ENCODE measurements at regions not wholly inside any gene's neighbourhood (a gene's known extent, or its start where the extent isn't known, plus 50 kb on each side); places are given as distances from the start of the nearest gene placed in this dataset.

DNA sequence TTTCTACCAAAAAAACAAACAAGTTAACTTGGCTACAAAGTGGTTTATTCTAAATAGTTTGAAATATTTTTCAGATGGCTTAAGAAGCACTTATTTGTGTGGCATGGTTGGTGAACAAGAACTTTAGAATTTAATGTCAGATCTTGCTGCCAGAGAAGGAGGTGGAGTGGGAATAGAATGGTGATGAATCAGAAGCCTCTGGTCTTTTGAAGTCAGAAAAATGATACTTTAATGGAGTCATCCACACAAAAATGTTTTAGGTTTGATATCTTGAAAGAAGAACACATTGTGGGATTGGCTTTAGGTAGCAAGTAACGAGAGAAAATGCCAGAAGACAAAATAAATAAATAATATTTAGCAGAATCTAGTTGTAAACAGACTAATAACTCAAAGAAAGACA lies 243.1 kb upstream of the FANCL start:
- TF ChIP-seq CTCF (IDR thresholded peaks at IDR 0.05; ENCODE audit: low read depth, low read length): no peak
- Histone ChIP-seq H3K36me3 (no peaks in the 10 kb centered on the region), H3K9me3 (ENCODE audit: low read depth) (no peaks in the 10 kb centered on the region), H3K27ac (no peak overlapping the region), H3K27me3 (no peaks in the 10 kb centered on the region), H3K4me3 (no peak overlapping the region), H3K4me1 (ENCODE audit: low read depth) (no peaks in the 10 kb centered on the region)
- no peak for DNase-seq (ENCODE audit: low read depth in 1 of 2, low spot score in 1 of 2)

DNA sequence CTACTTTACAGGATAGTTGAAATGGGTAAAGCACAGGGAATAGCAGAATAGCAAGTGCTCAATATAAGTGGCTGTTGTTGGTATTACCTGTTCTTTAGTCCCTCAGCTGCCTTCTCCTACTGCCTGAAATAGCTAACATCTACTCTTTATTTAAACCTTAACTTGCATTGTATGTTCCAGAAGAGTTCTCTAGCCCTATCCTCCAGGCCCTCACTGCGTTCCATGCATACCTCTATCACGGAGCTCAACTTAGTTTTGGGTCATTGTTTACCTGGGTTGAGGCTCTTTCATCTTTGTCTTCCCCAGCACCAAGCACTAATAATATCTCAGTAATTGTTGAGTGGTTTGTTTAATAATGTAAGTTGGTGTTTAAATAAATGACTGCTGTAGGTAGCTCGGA lies 242.2 kb upstream of the FANCL start:
- no peak overlapping the region for H3K4me3 ChIP-seq
- DNase-seq (ENCODE audit: low read depth in 1 of 2, low spot score in 1 of 2): no peak
- H3K27me3 ChIP-seq: no peaks in the 10 kb centered on the region
- no peaks in the 10 kb centered on the region for H3K36me3 ChIP-seq
- H3K27ac ChIP-seq: no peak overlapping the region
- no peaks in the 10 kb centered on the region for H3K4me1 ChIP-seq (ENCODE audit: low read depth)
- H3K9me3 ChIP-seq (ENCODE audit: low read depth): no peaks in the 10 kb centered on the region
- no peak for TF ChIP-seq CTCF (IDR thresholded peaks at IDR 0.05; ENCODE audit: low read depth, low read length)

DNA sequence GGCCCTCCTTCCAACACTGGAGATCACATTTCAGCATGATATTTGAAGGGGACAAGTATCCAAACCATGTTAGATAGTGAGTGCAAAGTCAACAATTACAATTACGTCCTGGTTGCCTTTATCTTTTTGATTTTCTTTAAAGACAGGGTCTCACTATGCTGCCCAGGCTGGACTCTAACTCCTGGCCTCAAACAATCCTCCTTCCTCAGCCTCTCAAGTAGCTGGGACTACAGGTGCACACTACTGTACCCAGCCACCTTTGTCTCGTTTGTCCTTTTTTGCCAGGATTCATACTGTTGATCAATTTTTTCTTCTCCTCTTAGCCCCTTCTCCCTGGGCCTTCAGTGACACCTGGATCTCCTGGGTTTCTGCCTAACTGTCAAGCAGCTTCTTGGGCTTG lies 240.5 kb upstream of the FANCL start:
- Histone ChIP-seq H3K4me3 (no peak overlapping the region), H3K4me1 (ENCODE audit: low read depth) (no peaks in the 10 kb centered on the region), H3K9me3 (ENCODE audit: low read depth) (no peaks in the 10 kb centered on the region), H3K27ac (no peak overlapping the region), H3K27me3 (no peaks in the 10 kb centered on the region), H3K36me3 (no peaks in the 10 kb centered on the region)
- no peak for DNase-seq (ENCODE audit: low read depth in 1 of 2, low spot score in 1 of 2)
- no peak for TF ChIP-seq CTCF (IDR thresholded peaks at IDR 0.05; ENCODE audit: low read depth, low read length)

DNA sequence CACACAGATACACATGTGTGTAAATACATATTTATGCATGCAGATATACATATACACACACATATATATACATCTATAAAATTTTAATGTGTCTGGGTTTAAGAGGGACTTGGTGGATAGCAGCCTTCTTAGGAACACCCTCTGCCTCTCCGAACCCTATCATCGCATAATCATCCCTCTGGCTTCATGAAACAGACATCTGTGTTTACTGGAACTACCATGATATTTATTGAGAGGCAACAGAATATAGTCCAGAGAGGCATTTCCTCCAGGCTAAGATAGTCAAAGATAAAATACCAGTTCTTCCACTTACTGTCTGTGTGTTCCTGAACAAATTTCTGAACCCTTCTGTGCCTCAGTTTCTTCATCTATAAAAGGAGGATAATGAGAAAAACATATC lies 239.0 kb upstream of the FANCL start:
- no peak for DNase-seq (ENCODE audit: low read depth in 1 of 2, low spot score in 1 of 2)
- Histone ChIP-seq H3K27me3 (no peaks in the 10 kb centered on the region), H3K4me3 (no peak overlapping the region), H3K9me3 (ENCODE audit: low read depth) (no peaks in the 10 kb centered on the region), H3K36me3 (no peaks in the 10 kb centered on the region), H3K4me1 (ENCODE audit: low read depth) (no peaks in the 10 kb centered on the region), H3K27ac (no peak overlapping the region)
- TF ChIP-seq CTCF (IDR thresholded peaks at IDR 0.05; ENCODE audit: low read depth, low read length): no peak

GRCh38 chr2:58479535-58480140 lies 238.5 kb upstream of the FANCL start:
- no peak for DNase-seq (ENCODE audit: low read depth in 1 of 2, low spot score in 1 of 2)
- TF ChIP-seq CTCF (IDR thresholded peaks at IDR 0.05; ENCODE audit: low read depth, low read length): no peak
- no peak overlapping the region for H3K4me3 ChIP-seq
- H3K4me1 ChIP-seq (ENCODE audit: low read depth): no peaks in the 10 kb centered on the region
- H3K9me3 ChIP-seq (ENCODE audit: low read depth): no peaks in the 10 kb centered on the region
- no peak overlapping the region for H3K27ac ChIP-seq
- no peaks in the 10 kb centered on the region for H3K36me3 ChIP-seq
- H3K27me3 ChIP-seq: no peaks in the 10 kb centered on the region

- DNase-seq (ENCODE audit: low read depth in 1 of 2, low spot score in 1 of 2): no peak
- no peaks in the 10 kb centered on the region for H3K4me1 ChIP-seq (ENCODE audit: low read depth)
- no peak overlapping the region for H3K4me3 ChIP-seq
- no peak overlapping the region for H3K27ac ChIP-seq
- TF ChIP-seq CTCF (IDR thresholded peaks at IDR 0.05; ENCODE audit: low read depth, low read length): no peak
- H3K27me3 ChIP-seq: no peaks in the 10 kb centered on the region
- no peaks in the 10 kb centered on the region for H3K36me3 ChIP-seq
- no peaks in the 10 kb centered on the region for H3K9me3 ChIP-seq (ENCODE audit: low read depth)
Observed at GRCh38 chr2:58476556-58476955, 235.4 kb upstream of the FANCL start.
